ENCODE measurements at regions not wholly inside any gene's neighbourhood (a gene's known extent, or its start where the extent isn't known, plus 50 kb on each side); places are given as distances from the start of the nearest gene placed in this dataset.
"Not testable (repeated sequence)": the region's sequence is repeated elsewhere in the genome, so short reads cannot be mapped to it uniquely, and the experiment has no call there.

GRCh38 chr3:13189639-13190377 lies 116.6 kb upstream of the IQSEC1 start:
- no peaks in the 10 kb centered on the region for H3K27me3 ChIP-seq (ENCODE audit: control insufficient read depth, insufficient read depth, low read length)
- H3K4me1 ChIP-seq (ENCODE audit: control insufficient read depth, insufficient read depth, low read length) = peaks cover 20% of the 10 kb centered on the region
- no peak overlapping the region for H3K9ac ChIP-seq (ENCODE audit: low read length)
- no peak overlapping the region for H3K27ac ChIP-seq (ENCODE audit: low read depth, low read length)
- no peaks in the 10 kb centered on the region for H3K36me3 ChIP-seq (ENCODE audit: control insufficient read depth, insufficient read depth, low read length)
- H3K9me3 ChIP-seq (ENCODE audit: control insufficient read depth, insufficient read depth, low read depth, low read length) = no peaks in the 10 kb centered on the region
- no peak overlapping the region for H3K4me3 ChIP-seq (ENCODE audit: low read depth, low read length)

GRCh38 chr3:13188975-13189374 lies 115.7 kb upstream of the IQSEC1 start:
- H3K27me3 ChIP-seq (ENCODE audit: control insufficient read depth, insufficient read depth, low read length) = no peaks in the 10 kb centered on the region
- no peaks in the 10 kb centered on the region for H3K36me3 ChIP-seq (ENCODE audit: control insufficient read depth, insufficient read depth, low read length)
- H3K4me1 ChIP-seq (ENCODE audit: control insufficient read depth, insufficient read depth, low read length) = peaks cover 13% of the 10 kb centered on the region
- no peak overlapping the region for H3K4me3 ChIP-seq (ENCODE audit: low read depth, low read length)
- H3K9ac ChIP-seq (ENCODE audit: low read length) = no peak overlapping the region
- no peak overlapping the region for H3K27ac ChIP-seq (ENCODE audit: low read depth, low read length)
- no peaks in the 10 kb centered on the region for H3K9me3 ChIP-seq (ENCODE audit: control insufficient read depth, insufficient read depth, low read depth, low read length)

GRCh38 chr3:13188181-13188779 lies 115.1 kb upstream of the IQSEC1 start:
- no peaks in the 10 kb centered on the region for H3K27me3 ChIP-seq (ENCODE audit: control insufficient read depth, insufficient read depth, low read length)
- no peak overlapping the region for H3K9ac ChIP-seq (ENCODE audit: low read length)
- H3K36me3 ChIP-seq (ENCODE audit: control insufficient read depth, insufficient read depth, low read length) = no peaks in the 10 kb centered on the region
- no peak overlapping the region for H3K27ac ChIP-seq (ENCODE audit: low read depth, low read length)
- H3K4me1 ChIP-seq (ENCODE audit: control insufficient read depth, insufficient read depth, low read length) = peaks cover 6% of the 10 kb centered on the region; the same call in 1 of the 2 replicates
- H3K9me3 ChIP-seq (ENCODE audit: control insufficient read depth, insufficient read depth, low read depth, low read length) = no peaks in the 10 kb centered on the region
- no peak overlapping the region for H3K4me3 ChIP-seq (ENCODE audit: low read depth, low read length)

GRCh38 chr3:13187593-13187992 lies 114.4 kb upstream of the IQSEC1 start:
- no peaks in the 10 kb centered on the region for H3K36me3 ChIP-seq (ENCODE audit: control insufficient read depth, insufficient read depth, low read length)
- no peak overlapping the region for H3K4me3 ChIP-seq (ENCODE audit: low read depth, low read length)
- H3K27ac ChIP-seq (ENCODE audit: low read depth, low read length) = no peak overlapping the region
- no peak overlapping the region for H3K9ac ChIP-seq (ENCODE audit: low read length)
- peaks cover under 1% of the 10 kb centered on the region; the same call in 1 of the 2 replicates for H3K4me1 ChIP-seq (ENCODE audit: control insufficient read depth, insufficient read depth, low read length)
- H3K9me3 ChIP-seq (ENCODE audit: control insufficient read depth, insufficient read depth, low read depth, low read length) = no peaks in the 10 kb centered on the region
- no peaks in the 10 kb centered on the region for H3K27me3 ChIP-seq (ENCODE audit: control insufficient read depth, insufficient read depth, low read length)

- no peak overlapping the region for H3K27ac ChIP-seq (ENCODE audit: low read depth, low read length)
- H3K9me3 ChIP-seq (ENCODE audit: control insufficient read depth, insufficient read depth, low read depth, low read length) = 0 out of 2 replicates have a peak, but pooled peaks cover under 1% of the 10 kb centered on the region
- no peak overlapping the region for H3K9ac ChIP-seq (ENCODE audit: low read length)
- no peaks in the 10 kb centered on the region for H3K36me3 ChIP-seq (ENCODE audit: control insufficient read depth, insufficient read depth, low read length)
- no peaks in the 10 kb centered on the region for H3K27me3 ChIP-seq (ENCODE audit: control insufficient read depth, insufficient read depth, low read length)
- H3K4me1 ChIP-seq (ENCODE audit: control insufficient read depth, insufficient read depth, low read length) = no peaks in the 10 kb centered on the region; the same call in 1 of the 2 replicates
- H3K4me3 ChIP-seq (ENCODE audit: low read depth, low read length) = no peak overlapping the region
Measured at GRCh38 chr3:13186435-13186815, 113.2 kb upstream of the IQSEC1 start.

GRCh38 chr3:13185737-13186434 lies 112.7 kb upstream of the IQSEC1 start:
- H3K36me3 ChIP-seq (ENCODE audit: control insufficient read depth, insufficient read depth, low read length) = no peaks in the 10 kb centered on the region
- no peaks in the 10 kb centered on the region; the same call in 1 of the 2 replicates for H3K4me1 ChIP-seq (ENCODE audit: control insufficient read depth, insufficient read depth, low read length)
- H3K9me3 ChIP-seq (ENCODE audit: control insufficient read depth, insufficient read depth, low read depth, low read length) = 0 out of 2 replicates have a peak, but pooled peaks cover 4% of the 10 kb centered on the region
- H3K27ac ChIP-seq (ENCODE audit: low read depth, low read length) = no peak overlapping the region
- no peak overlapping the region for H3K9ac ChIP-seq (ENCODE audit: low read length)
- no peaks in the 10 kb centered on the region for H3K27me3 ChIP-seq (ENCODE audit: control insufficient read depth, insufficient read depth, low read length)
- H3K4me3 ChIP-seq (ENCODE audit: low read depth, low read length) = no peak overlapping the region

GRCh38 chr3:13179582-13180210 lies 106.5 kb upstream of the IQSEC1 start:
- not testable (repeated sequence) for H3K9ac ChIP-seq (ENCODE audit: low read length); H3K4me3 ChIP-seq (ENCODE audit: low read depth, low read length); H3K4me1 ChIP-seq (ENCODE audit: control insufficient read depth, insufficient read depth, low read length); H3K36me3 ChIP-seq (ENCODE audit: control insufficient read depth, insufficient read depth, low read length); H3K27me3 ChIP-seq (ENCODE audit: control insufficient read depth, insufficient read depth, low read length); H3K27ac ChIP-seq (ENCODE audit: low read depth, low read length)
- peaks cover 16% of the 10 kb centered on the region for H3K9me3 ChIP-seq (ENCODE audit: control insufficient read depth, insufficient read depth, low read depth, low read length)

- no peaks in the 10 kb centered on the region for H3K4me1 ChIP-seq (ENCODE audit: control insufficient read depth, insufficient read depth, low read length)
- peaks cover 16% of the 10 kb centered on the region for H3K9me3 ChIP-seq (ENCODE audit: control insufficient read depth, insufficient read depth, low read depth, low read length)
- no peak overlapping the region for H3K27ac ChIP-seq (ENCODE audit: low read depth, low read length)
- no peak overlapping the region for H3K9ac ChIP-seq (ENCODE audit: low read length)
- H3K36me3 ChIP-seq (ENCODE audit: control insufficient read depth, insufficient read depth, low read length) = no peaks in the 10 kb centered on the region
- no peaks in the 10 kb centered on the region for H3K27me3 ChIP-seq (ENCODE audit: control insufficient read depth, insufficient read depth, low read length)
- no peak overlapping the region for H3K4me3 ChIP-seq (ENCODE audit: low read depth, low read length)
Measured at GRCh38 chr3:13179181-13179580, 106.0 kb upstream of the IQSEC1 start.

- Histone ChIP-seq H3K9ac (ENCODE audit: low read length) (no peak overlapping the region), H3K4me3 (ENCODE audit: low read depth, low read length) (no peak overlapping the region), H3K27me3 (ENCODE audit: control insufficient read depth, insufficient read depth, low read length) (no peaks in the 10 kb centered on the region)
Measured at GRCh38 chr3:13178107-13178506, 104.9 kb upstream of the IQSEC1 start.

GRCh38 chr3:13177641-13178040 lies 104.4 kb upstream of the IQSEC1 start:
- Histone ChIP-seq H3K9me3 (ENCODE audit: control insufficient read depth, insufficient read depth, low read depth, low read length) (peaks cover 16% of the 10 kb centered on the region), H3K4me1 (ENCODE audit: control insufficient read depth, insufficient read depth, low read length) (no peaks in the 10 kb centered on the region), H3K36me3 (ENCODE audit: control insufficient read depth, insufficient read depth, low read length) (no peaks in the 10 kb centered on the region), H3K4me3 (ENCODE audit: low read depth, low read length) (no peak overlapping the region), H3K27ac (ENCODE audit: low read depth, low read length) (no peak overlapping the region), H3K9ac (ENCODE audit: low read length) (no peak overlapping the region), H3K27me3 (ENCODE audit: control insufficient read depth, insufficient read depth, low read length) (no peaks in the 10 kb centered on the region)

More at GRCh38 chr3:13178107-13178506, 104.9 kb upstream of the IQSEC1 start:
- Histone ChIP-seq H3K36me3 (ENCODE audit: control insufficient read depth, insufficient read depth, low read length) (no peaks in the 10 kb centered on the region), H3K27ac (ENCODE audit: low read depth, low read length) (no peak overlapping the region), H3K4me1 (ENCODE audit: control insufficient read depth, insufficient read depth, low read length) (no peaks in the 10 kb centered on the region), H3K9me3 (ENCODE audit: control insufficient read depth, insufficient read depth, low read depth, low read length) (peaks cover 16% of the 10 kb centered on the region)

- no peak overlapping the region for H3K4me3 ChIP-seq (ENCODE audit: low read depth, low read length)
- H3K9ac ChIP-seq (ENCODE audit: low read length) = no peak overlapping the region
- no peak overlapping the region for H3K27ac ChIP-seq (ENCODE audit: low read depth, low read length)
- no peaks in the 10 kb centered on the region for H3K36me3 ChIP-seq (ENCODE audit: control insufficient read depth, insufficient read depth, low read length)
- no peaks in the 10 kb centered on the region for H3K4me1 ChIP-seq (ENCODE audit: control insufficient read depth, insufficient read depth, low read length)
- no peaks in the 10 kb centered on the region for H3K27me3 ChIP-seq (ENCODE audit: control insufficient read depth, insufficient read depth, low read length)
- peaks cover 16% of the 10 kb centered on the region for H3K9me3 ChIP-seq (ENCODE audit: control insufficient read depth, insufficient read depth, low read depth, low read length)
Measured at GRCh38 chr3:13177236-13177635, 104.0 kb upstream of the IQSEC1 start.
